Mesenchymal stem cell (in vitro differentiated cells and primary cell): ENCODE measurements at regions not wholly inside any gene's neighbourhood (a gene's known extent, or its start where the extent isn't known, plus 50 kb on each side); places are given as distances from the start of the nearest gene placed in this dataset.

ENCODE experiments used
- DNase-seq: peaks from one replicate; pipeline ENCODE4 v3.0.0-alpha.2; 2013
- H2AFZ ChIP-seq: one replicate; pipeline ENCODE4 v1.6.1; 2013; ENCODE audit warnings: low read depth, mild to moderate bottlenecking, control low read depth, inconsistent platforms, low read length, moderate library complexity
- H2AK5ac ChIP-seq: 2 replicates; pipeline ENCODE4 v1.6.1; 2013; ENCODE audit warnings: low read length, moderate library complexity, mild to moderate bottlenecking, inconsistent platforms; ENCODE audit not compliant: severe bottlenecking
- H2BK120ac ChIP-seq: one replicate; pipeline ENCODE4 v1.6.1; 2013; ENCODE audit warnings: low read depth, mild to moderate bottlenecking, inconsistent platforms, low read length, moderate library complexity
- H2BK12ac ChIP-seq, 2 experiments: one replicate each; pipeline ENCODE4 v1.6.1; 2013; ENCODE audit warnings: inconsistent platforms in 2 of 2, low read length in 2 of 2, mild to moderate bottlenecking in 2 of 2, moderate library complexity in 2 of 2, control low read depth in 1 of 2
- H2BK15ac ChIP-seq: one replicate; pipeline ENCODE4 v1.6.1; 2013; ENCODE audit warnings: mild to moderate bottlenecking, low read depth, inconsistent platforms; ENCODE audit not compliant: poor library complexity, severe bottlenecking
- H2BK5ac ChIP-seq: 2 replicates; pipeline ENCODE4 v1.6.1; 2013; ENCODE audit warnings: low read depth, mild to moderate bottlenecking, low read length, control low read depth, inconsistent platforms; ENCODE audit not compliant: poor library complexity, severe bottlenecking
- H3K14ac ChIP-seq, 2 experiments: one replicate each; pipeline ENCODE4 v1.6.1; 2013; ENCODE audit warnings: inconsistent platforms in 2 of 2, low read length in 2 of 2, control low read depth in 1 of 2, mild to moderate bottlenecking in 1 of 2, moderate library complexity in 1 of 2
- H3K18ac ChIP-seq, 2 experiments: one replicate each; pipeline ENCODE4 v1.6.1; 2013; ENCODE audit warnings: inconsistent platforms in 2 of 2, low read length in 2 of 2, control low read depth in 1 of 2, low read depth in 1 of 2, mild to moderate bottlenecking in 1 of 2
- H3K23ac ChIP-seq, 2 experiments: one replicate each; pipeline ENCODE4 v1.6.1; 2013; ENCODE audit warnings: inconsistent platforms in 2 of 2, low read length in 2 of 2, mild to moderate bottlenecking in 2 of 2, moderate library complexity in 2 of 2, control low read depth in 1 of 2
- H3K27ac ChIP-seq: 2 replicates; pipeline ENCODE4 v1.5.1; 2013; ENCODE audit warnings: mild to moderate bottlenecking, moderate library complexity, low read length, control low read depth, inconsistent platforms; ENCODE audit not compliant: poor library complexity, severe bottlenecking
- H3K27me3 ChIP-seq, 2 experiments: 2 replicates each; pipeline versions ENCODE4 v1.6.1 to v1.7.0; 2013; ENCODE audit warnings: low read length in 2 of 2, mild to moderate bottlenecking in 2 of 2, moderate library complexity in 2 of 2, control low read depth in 1 of 2, inconsistent platforms in 1 of 2; ENCODE audit not compliant: control insufficient read depth in 1 of 2, insufficient read depth in 1 of 2
- H3K36me3 ChIP-seq, 2 experiments: 2 replicates each; pipeline versions ENCODE4 v1.6.1 to v1.7.0; 2013; ENCODE audit warnings: low read length in 2 of 2, control low read depth in 1 of 2, inconsistent platforms in 1 of 2, low read depth in 1 of 2, mild to moderate bottlenecking in 1 of 2; ENCODE audit not compliant: insufficient read depth in 2 of 2, control insufficient read depth in 1 of 2
- H3K4ac ChIP-seq, 2 experiments: one replicate each; pipeline ENCODE4 v1.6.1; 2013; ENCODE audit warnings: inconsistent platforms in 2 of 2, low read length in 2 of 2, mild to moderate bottlenecking in 2 of 2, moderate library complexity in 2 of 2, control low read depth in 1 of 2, low read depth in 1 of 2
- H3K4me1 ChIP-seq: 2 replicates; pipeline ENCODE4 v1.6.1; 2013; ENCODE audit warnings: low read depth, low read length, control low read depth; ENCODE audit not compliant: control insufficient read depth, insufficient read depth
- H3K4me2 ChIP-seq: 2 replicates; pipeline ENCODE4 v1.6.1; 2013; ENCODE audit warnings: low read length, mild to moderate bottlenecking, inconsistent platforms; ENCODE audit not compliant: poor library complexity, severe bottlenecking
- H3K4me3 ChIP-seq, 2 experiments: 2 replicates each; pipeline versions ENCODE4 v1.5.1 to v1.7.0; 2013; ENCODE audit warnings: low read length in 2 of 2, mild to moderate bottlenecking in 2 of 2, control low read depth in 1 of 2, low read depth in 1 of 2; ENCODE audit not compliant: insufficient read depth in 1 of 2
- H3K79me1 ChIP-seq: replicated peaks from 2 replicates; pipeline ENCODE4 v1.6.1; 2013; ENCODE audit warnings: mild to moderate bottlenecking, control low read depth, low read length, inconsistent platforms; ENCODE audit not compliant: poor library complexity, severe bottlenecking
- H3K9ac ChIP-seq: 2 replicates; pipeline ENCODE4 v1.7.0; 2013; ENCODE audit warnings: mild to moderate bottlenecking, low read length, moderate library complexity
- H3K9me3 ChIP-seq: 2 replicates; pipeline ENCODE4 v1.7.0; 2013; ENCODE audit warnings: mild to moderate bottlenecking, low read length; ENCODE audit not compliant: control insufficient read depth
- H4K8ac ChIP-seq: one replicate; pipeline ENCODE4 v1.6.1; 2013; ENCODE audit warnings: inconsistent platforms, mild to moderate bottlenecking, low read length, moderate library complexity
- H4K91ac ChIP-seq: one replicate; pipeline ENCODE4 v1.6.1; 2013; ENCODE audit warnings: mild to moderate bottlenecking, low read length, inconsistent platforms
- WGBS: methylation state at CpG from one replicate; pipeline ENCODE4 v1.1.7; 2013; ENCODE audit warnings: mixed read lengths; 5-methylcytosine and 5-hydroxymethylcytosine counted together

- Histone ChIP-seq H3K79me1 (no peaks in the 10 kb centered on the region), H3K9ac (no peak overlapping the region), H2BK5ac (no peak overlapping the region), H2BK12ac (no peak overlapping the region), H3K14ac (no peak overlapping the region), H2AK5ac (no peak overlapping the region), H3K36me3 (no peaks in the 10 kb centered on the region), H4K8ac (no peak overlapping the region), H2BK15ac (no peak overlapping the region), H2AFZ (no peak overlapping the region), H3K27ac (no peak overlapping the region), H3K4ac (no peak overlapping the region), H4K91ac (no peak overlapping the region), H3K18ac (no peak overlapping the region), H3K4me2 (no peak overlapping the region), H3K9me3 (no peaks in the 10 kb centered on the region), H3K23ac (no peak overlapping the region), H3K4me1 (no peaks in the 10 kb centered on the region), H2BK120ac (no peak overlapping the region), H3K4me3 (no peak overlapping the region), H3K27me3 (no peaks in the 10 kb centered on the region)
- DNase-seq: no peak
- WGBS: 90% methylated on average over 3 of the region's 6 CpGs
Observed at GRCh38 chr9:118871531-118871930, 497.7 kb downstream of the BRINP1 start.

GRCh38 chr9:118882684-118883083 is 486.6 kb downstream of the BRINP1 start:
- 0% methylated on average over 1 of the region's 4 CpGs for WGBS
- no peak overlapping the region for H2BK12ac ChIP-seq
- peak; percentile 76 for DNase-seq

DNA sequence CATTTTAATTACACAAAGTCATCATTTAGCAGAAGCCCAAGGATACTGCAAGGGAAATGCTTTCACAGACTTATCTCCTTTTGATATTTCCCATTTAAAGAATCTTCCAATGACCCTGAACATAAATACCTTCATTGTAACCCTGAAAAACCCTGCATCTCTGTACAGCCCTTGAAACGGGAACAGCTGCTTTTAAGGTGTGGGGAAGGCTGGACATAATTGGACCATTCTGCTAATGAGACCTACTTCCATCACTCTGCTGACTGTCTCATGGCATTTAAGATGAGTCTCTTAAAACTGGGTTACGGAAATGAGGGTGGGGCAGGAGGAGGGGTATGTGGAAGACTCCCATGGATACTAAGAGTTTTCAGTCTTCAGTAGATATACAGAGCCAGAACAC is 485.8 kb downstream of the BRINP1 start:
- Histone ChIP-seq H3K27ac (no peak overlapping the region), H3K9ac (no peak overlapping the region), H4K91ac (no peak overlapping the region), H3K79me1 (no peaks in the 10 kb centered on the region), H3K36me3 (no peaks in the 10 kb centered on the region), H2AFZ (no peak overlapping the region), H4K8ac (no peak overlapping the region), H3K9me3 (no peaks in the 10 kb centered on the region), H2BK15ac (no peak overlapping the region), H3K4me3 (no peak overlapping the region), H3K4ac (no peak overlapping the region), H3K4me2 (no peak overlapping the region), H2BK120ac (no peak overlapping the region), H3K18ac (no peak overlapping the region), H3K4me1 (peaks cover 4% of the 10 kb centered on the region), H3K14ac (no peak overlapping the region), H3K23ac (no peak overlapping the region), H2BK5ac (no peak overlapping the region), H2BK12ac (no peak overlapping the region), H3K27me3 (no peaks in the 10 kb centered on the region), H2AK5ac (no peak overlapping the region)
- 91% methylated on average over 2 of the region's 2 CpGs for WGBS
- DNase-seq: peak; percentile 1

More at GRCh38 chr9:118882684-118883083, 486.6 kb downstream of the BRINP1 start:
- no peak overlapping the region for H2AK5ac ChIP-seq
- H3K4ac ChIP-seq: no peak overlapping the region
- peak overlapping the region; percentile 40 for H2BK15ac ChIP-seq
- H3K27ac ChIP-seq: peak overlapping the region; percentile 67
- H3K4me1 ChIP-seq: peaks cover 4% of the 10 kb centered on the region
- H4K91ac ChIP-seq: no peak overlapping the region
- peak overlapping the region; percentile 37 for H2BK120ac ChIP-seq
- H3K9ac ChIP-seq: no peak overlapping the region
- no peaks in the 10 kb centered on the region for H3K79me1 ChIP-seq
- no peak overlapping the region for H3K23ac ChIP-seq
- H3K36me3 ChIP-seq: no peaks in the 10 kb centered on the region
- no peak overlapping the region for H2BK5ac ChIP-seq
- no peaks in the 10 kb centered on the region for H3K27me3 ChIP-seq
- H3K9me3 ChIP-seq: no peaks in the 10 kb centered on the region
- H4K8ac ChIP-seq: no peak overlapping the region
- H3K18ac ChIP-seq: no peak overlapping the region
- no peak overlapping the region for H3K14ac ChIP-seq
- H3K4me2 ChIP-seq: no peak overlapping the region
- H2AFZ ChIP-seq: no peak overlapping the region
- no peak overlapping the region for H3K4me3 ChIP-seq

DNA sequence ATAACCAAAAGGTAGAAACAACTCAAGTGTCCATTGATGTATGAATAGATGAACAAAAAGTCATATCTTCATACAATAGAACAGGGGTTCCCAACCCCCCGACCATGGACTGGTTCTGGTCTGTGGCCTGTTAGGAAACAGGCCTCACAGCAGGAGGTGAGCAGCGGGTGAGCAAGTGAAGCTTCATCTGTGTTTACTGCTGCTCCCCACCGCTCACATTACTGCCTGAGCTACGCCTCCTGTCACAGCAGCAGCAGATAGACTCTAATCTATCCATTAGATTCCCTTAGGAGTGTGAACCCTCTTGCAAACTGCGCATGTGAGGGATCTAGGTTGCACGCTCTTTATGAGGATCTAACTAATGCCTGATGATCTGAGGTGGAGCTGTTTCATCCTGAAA is 478.0 kb downstream of the BRINP1 start:
- H3K4ac ChIP-seq: no peak overlapping the region
- no peak overlapping the region for H4K91ac ChIP-seq

More for the DNA sequence above, 478.0 kb downstream of the BRINP1 start:
- Histone ChIP-seq H2BK12ac (no peak overlapping the region), H2AFZ (no peak overlapping the region), H2AK5ac (no peak overlapping the region), H4K8ac (no peak overlapping the region), H3K27me3 (no peaks in the 10 kb centered on the region), H3K23ac (no peak overlapping the region), H3K79me1 (no peaks in the 10 kb centered on the region), H3K14ac (no peak overlapping the region), H3K4me2 (no peak overlapping the region), H3K18ac (no peak overlapping the region), H3K27ac (no peak overlapping the region), H2BK120ac (no peak overlapping the region), H3K9me3 (no peaks in the 10 kb centered on the region), H2BK15ac (no peak overlapping the region), H2BK5ac (no peak overlapping the region), H3K9ac (no peak overlapping the region), H3K36me3 (no peaks in the 10 kb centered on the region), H3K4me1 (peaks cover 3% of the 10 kb centered on the region), H3K4me3 (no peak overlapping the region)
- WGBS: 78% methylated on average over 6 of the region's 6 CpGs
- DNase-seq: no peak
